ENCODE measurements at regions not wholly inside any gene's neighbourhood (a gene's known extent, or its start where the extent isn't known, plus 50 kb on each side); places are given as distances from the start of the nearest gene placed in this dataset.
"Not testable (repeated sequence)": the region's sequence is repeated elsewhere in the genome, so short reads cannot be mapped to it uniquely, and the experiment has no call there.

DNA sequence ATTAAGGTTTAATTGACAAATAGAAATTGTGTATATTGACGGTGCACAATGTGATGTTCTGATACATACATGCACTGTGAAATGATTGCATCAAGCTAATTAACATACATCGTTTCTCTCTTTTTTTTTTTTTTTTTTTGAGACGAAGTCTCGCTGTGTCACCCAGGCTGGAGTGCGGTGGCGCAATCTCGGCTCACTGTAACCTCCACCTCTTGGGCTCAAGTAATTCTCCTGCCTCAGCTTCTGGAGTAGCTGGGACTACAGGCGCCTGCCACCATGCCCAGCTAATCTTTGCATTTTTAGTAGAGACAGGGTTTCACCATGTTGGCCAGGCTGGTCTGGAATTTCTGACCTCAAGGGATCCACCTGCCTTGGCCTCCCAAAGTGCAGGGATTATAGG, 69.9 kb upstream of the JCAD start:
- H3K9me3 Mint-ChIP-seq = not testable (repeated sequence)

GRCh38 chr10:30127120-30127541, 67.7 kb upstream of the JCAD start:
- intact Hi-C loops (cut with micrococcal nuclease) = no loop called here
- WGBS (ENCODE audit: insufficient coverage) = 100% methylated on average over 6 of the region's 10 CpGs
- no peak overlapping the region for H3K27ac Mint-ChIP-seq
- H3K27me3 Mint-ChIP-seq (ENCODE audit: low read depth in 3 of 3) = peaks cover 0 to 5% (median 2%) of the 10 kb centered on the region in 3 donors
- H3K79me2 ChIP-seq (ENCODE audit: insufficient read depth, low read length) = no peaks in the 10 kb centered on the region
- no peaks in the 10 kb centered on the region for H3K4me1 ChIP-seq (ENCODE audit: control insufficient read depth in 1 of 2, insufficient read depth in 2 of 2, low read length in 2 of 2)
- H3K27me3 ChIP-seq (ENCODE audit: control insufficient read depth in 2 of 2, insufficient read depth in 2 of 2, low read length in 2 of 2) = no peaks in the 10 kb centered on the region
- no peaks in the 10 kb centered on the region for H3K36me3 ChIP-seq (replicated peaks in 1 of 2; ENCODE audit: control insufficient read depth in 1 of 2, insufficient read depth in 2 of 2, low read length in 2 of 2)
- H4K20me1 ChIP-seq (ENCODE audit: insufficient read depth, low read length) = no peaks in the 10 kb centered on the region
- no peak for TF ChIP-seq CTCF (IDR thresholded peaks at IDR 0.05)
- no peak overlapping the region for H3K9ac ChIP-seq (ENCODE audit: insufficient read depth, low read length, poor library complexity, severe bottlenecking)
- no peak overlapping the region for H3K4me3 Mint-ChIP-seq
- no peak overlapping the region for H3K27ac ChIP-seq (ENCODE audit: low read depth in 1 of 2, low read length in 2 of 2)
- H3K4me1 Mint-ChIP-seq = no peaks in the 10 kb centered on the region
- no peak overlapping the region for H3K4me2 ChIP-seq (replicated peaks; ENCODE audit: extremely low read depth, low read length, poor library complexity, severe bottlenecking)
- no peak overlapping the region for H3K4me3 ChIP-seq (replicated peaks in 1 of 3; ENCODE audit: low read depth in 2 of 3, low read length in 3 of 3)
- no peak overlapping the region for H2AFZ ChIP-seq (ENCODE audit: insufficient read depth, low read depth, low read length, poor library complexity, severe bottlenecking)
- peaks cover 0 to 13% (median 6%) of the 10 kb centered on the region in 7 donors for H3K9me3 Mint-ChIP-seq
- no peak for DNase-seq
- no peaks in the 10 kb centered on the region for H3K36me3 Mint-ChIP-seq
- H3K9me3 ChIP-seq (replicated peaks in 1 of 2; ENCODE audit: control insufficient read depth in 1 of 2, insufficient read depth in 1 of 2, low read length in 2 of 2) = no peaks in the 10 kb centered on the region

More for the DNA sequence above, 69.9 kb upstream of the JCAD start:
- intact Hi-C loops (cut with micrococcal nuclease); H3K27ac Mint-ChIP-seq; H3K4me3 Mint-ChIP-seq; H4K20me1 ChIP-seq (ENCODE audit: insufficient read depth, low read length); H3K79me2 ChIP-seq (ENCODE audit: insufficient read depth, low read length); H3K9ac ChIP-seq (ENCODE audit: insufficient read depth, low read length, poor library complexity, severe bottlenecking); H3K4me2 ChIP-seq (replicated peaks; ENCODE audit: extremely low read depth, low read length, poor library complexity, severe bottlenecking); H3K27ac ChIP-seq (ENCODE audit: low read depth in 1 of 2, low read length in 2 of 2); H3K4me1 Mint-ChIP-seq; H3K9me3 ChIP-seq (replicated peaks in 1 of 2; ENCODE audit: control insufficient read depth in 1 of 2, insufficient read depth in 1 of 2, low read length in 2 of 2); H3K36me3 Mint-ChIP-seq; H3K4me3 ChIP-seq (replicated peaks in 1 of 3; ENCODE audit: low read depth in 2 of 3, low read length in 3 of 3); H3K36me3 ChIP-seq (replicated peaks in 1 of 2; ENCODE audit: control insufficient read depth in 1 of 2, insufficient read depth in 2 of 2, low read length in 2 of 2); DNase-seq; H3K27me3 Mint-ChIP-seq (ENCODE audit: low read depth in 3 of 3); H3K27me3 ChIP-seq (ENCODE audit: control insufficient read depth in 2 of 2, insufficient read depth in 2 of 2, low read length in 2 of 2); H3K4me1 ChIP-seq (ENCODE audit: control insufficient read depth in 1 of 2, insufficient read depth in 2 of 2, low read length in 2 of 2); H2AFZ ChIP-seq (ENCODE audit: insufficient read depth, low read depth, low read length, poor library complexity, severe bottlenecking): not testable (repeated sequence)
- 60% methylated on average over 3 of the region's 8 CpGs for WGBS (ENCODE audit: insufficient coverage)
